Posterior vena cava (tissue), 2 donors: ENCODE measurements at regions not wholly inside any gene's neighbourhood (a gene's known extent, or its start where the extent isn't known, plus 50 kb on each side); places are given as distances from the start of the nearest gene placed in this dataset.
"Not testable (repeated sequence)": the region's sequence is repeated elsewhere in the genome, so short reads cannot be mapped to it uniquely, and the experiment has no call there.

ENCODE experiments used
- DNase-seq: peaks from one replicate; pipeline ENCODE4 v3.0.0-alpha.2; 2020; ENCODE audit warnings: low spot score
- intact Hi-C, 2 donors: fragments of 100-400 bp; cut with DNase I; formaldehyde crosslinking; loops; one replicate each; pipeline versions ENCODE4 v1.14.1 to v1.14.2; 2022 to 2023
- donor health status: DM: yes; HTN: yes; CAD: no.
- donor health status: DM: yes; HTN: yes; CAD: no.

GRCh38 chr5:173408946-173409345, 80.7 kb upstream of the STC2 start:
- intact Hi-C loops = no loop called here

GRCh38 chr5:173399851-173400250, 71.6 kb upstream of the STC2 start:
- no peak for DNase-seq
- intact Hi-C loops = loop anchor here in 1 of 2 donors (5.0 kb wide), 1 partner anchor 148 kb away; no protein-coding TSS in a partner anchor

More at GRCh38 chr5:173408946-173409345, 80.7 kb upstream of the STC2 start:
- DNase-seq = no peak

GRCh38 chr5:173397516-173397915, 69.3 kb upstream of the STC2 start:
- DNase-seq = no peak
- intact Hi-C loops = no loop called here

GRCh38 chr5:173396311-173396993, 68.2 kb upstream of the STC2 start:
- no peak for DNase-seq
- intact Hi-C loops = no loop called here

- DNase-seq = no peak
- intact Hi-C loops = no loop called here
Observed at GRCh38 chr5:173395933-173396308, 67.7 kb upstream of the STC2 start.

GRCh38 chr5:173395257-173395932, 67.2 kb upstream of the STC2 start:
- no peak for DNase-seq
- intact Hi-C loops = no loop called here

GRCh38 chr5:173394701-173395100, 66.5 kb upstream of the STC2 start:
- intact Hi-C loops = no loop called here
- DNase-seq = no peak

GRCh38 chr5:173392172-173392571, 64.0 kb upstream of the STC2 start:
- intact Hi-C loops = no loop called here
- no peak for DNase-seq

- intact Hi-C loops = no loop called here
- no peak for DNase-seq
Observed at GRCh38 chr5:173391031-173391430, 62.8 kb upstream of the STC2 start.

- intact Hi-C loops = not testable (repeated sequence)
Observed at GRCh38 chr5:173387293-173387692, 59.1 kb upstream of the STC2 start.

GRCh38 chr5:173385832-173386360, 57.7 kb upstream of the STC2 start:
- intact Hi-C loops = no loop called here
- no peak for DNase-seq

More at GRCh38 chr5:173387293-173387692, 59.1 kb upstream of the STC2 start:
- not testable (repeated sequence) for DNase-seq

- intact Hi-C loops = no loop called here
- no peak for DNase-seq
Observed at GRCh38 chr5:173383711-173384110, 55.5 kb upstream of the STC2 start.

GRCh38 chr5:173378727-173379126, 50.5 kb upstream of the STC2 start:
- intact Hi-C loops = no loop called here
- no peak for DNase-seq
